HCT116 (cell line): ENCODE measurements at regions not wholly inside any gene's neighbourhood (a gene's known extent, or its start where the extent isn't known, plus 50 kb on each side); places are given as distances from the start of the nearest gene placed in this dataset.

Experiments used
- ATAC-seq: fragments of 200-7000 bp; cut with Tn5 transposase; 2 replicates; pipeline ENCODE4 v1.9.1; 2020; ENCODE audit warnings: mild to moderate bottlenecking, moderate library complexity
- BruUV-seq: library from RNA; stranded (reverse); fragments of 400-500 nt; replicated peaks from 2 replicates; lab custom pipeline; 2021; lab: Mats Ljungman, UMichigan
- CTCF ChIA-PET: fragments of 300-600 bp; sonication (Branson Sonifier 250); formaldehyde crosslinking; loops from one replicate; lab custom pipeline; 2021; ENCODE audit warnings: antibody characterized with exemption; lab: Charles Lee
- POLR2A ChIA-PET: fragments of 300-600, 350-600 bp; sonication (Branson Sonifier 250); formaldehyde crosslinking; loops from one replicate; lab custom pipeline; 2021; ENCODE audit warnings: antibody characterized with exemption; lab: Charles Lee
- RAD21 ChIA-PET, 2 experiments: fragments of 300-600 bp; sonication (Branson Sonifier 250); formaldehyde crosslinking; loops; one replicate each; lab custom pipeline; 2023; ENCODE audit warnings: low total read pairs in 2 of 2; ENCODE audit not compliant: uncharacterized antibody in 2 of 2, unreplicated experiment in 2 of 2, low non-redundant PET in 1 of 2; lab: Charles Lee
- DNase-seq: peaks from one replicate; pipeline ENCODE4 v3.0.0-alpha.2; 2010; ENCODE audit warnings: low read depth, low spot score
- H2AFZ ChIP-seq: fragments of 200-600 bp; shearing (Covaris generic), sonication (generic); 2 replicates; pipeline ENCODE4 v1.6.1; 2017; ENCODE audit warnings: low read depth, mixed run types, mixed read lengths, antibody characterized with exemption, low read length; ENCODE audit not compliant: poor library complexity, severe bottlenecking
- H3K27ac ChIP-seq: 2 replicates; pipeline ENCODE4 v1.5.1; 2012; ENCODE audit warnings: low read depth, low read length
- H3K27me3 ChIP-seq: fragments of 200-600 bp; sonication (generic); 2 replicates; pipeline ENCODE4 v1.6.1; 2016; ENCODE audit warnings: mixed run types, low read length, mixed read lengths; ENCODE audit not compliant: insufficient read depth
- H3K36me3 ChIP-seq, 2 experiments: fragments of 200-500 bp in 1 of 2; fragments of 200-600 bp in 1 of 2; sonication (Bioruptor generic) in 1 of 2; sonication (generic) in 1 of 2; 2 replicates each; pipeline versions ENCODE4 v1.5.1 to v1.6.1; 2014 to 2016; ENCODE audit warnings: low read length in 2 of 2, inconsistent platforms in 1 of 2, mixed read lengths in 1 of 2, mixed run types in 1 of 2; ENCODE audit not compliant: insufficient read depth in 2 of 2, control insufficient read depth in 1 of 2
- H3K4me1 ChIP-seq, 2 experiments: fragments of 200-600 bp in 1 of 2; sonication (generic) in 1 of 2; 2 replicates each; pipeline versions ENCODE4 v1.5.1 to v1.6.1; 2012 to 2017; ENCODE audit warnings: low read length in 2 of 2, inconsistent platforms in 1 of 2, mild to moderate bottlenecking in 1 of 2, mixed read lengths in 1 of 2, mixed run types in 1 of 2, moderate library complexity in 1 of 2; ENCODE audit not compliant: insufficient read depth in 2 of 2, control insufficient read depth in 1 of 2
- H3K4me2 ChIP-seq: fragments of 200-600 bp; sonication (generic); 2 replicates; pipeline ENCODE4 v1.6.1; 2017; ENCODE audit warnings: mixed run types, low read length, mixed read lengths
- H3K4me3 ChIP-seq, 2 experiments: fragments of 200-600 bp in 1 of 2; sonication (generic) in 1 of 2; replicated peaks in 1 of 2; 2 replicates each; pipeline ENCODE4 v1.5.1; 2011 to 2016; ENCODE audit warnings: low read length in 2 of 2, control low read depth in 1 of 2, low read depth in 1 of 2, mild to moderate bottlenecking in 1 of 2, mixed read lengths in 1 of 2, mixed run types in 1 of 2
- H3K79me2 ChIP-seq: fragments of 200-600 bp; sonication (generic); 2 replicates; pipeline ENCODE4 v1.6.1; 2017; ENCODE audit warnings: mild to moderate bottlenecking, mixed run types, low read length, moderate library complexity, mixed read lengths; ENCODE audit not compliant: insufficient read depth
- H3K9ac ChIP-seq: fragments of 200-600 bp; sonication (generic); 2 replicates; pipeline ENCODE4 v1.6.1; 2016; ENCODE audit warnings: low read length, mixed read lengths
- H3K9me2 ChIP-seq: fragments of 200-600 bp; sonication (generic), shearing (Covaris generic); 2 replicates; pipeline ENCODE4 v1.6.1; 2017; ENCODE audit warnings: mixed run types, mild to moderate bottlenecking, moderate library complexity; ENCODE audit not compliant: insufficient read depth
- H3K9me3 ChIP-seq, 2 experiments: fragments of 200-500 bp in 1 of 2; fragments of 200-600 bp in 1 of 2; sonication (Bioruptor generic) in 1 of 2; sonication (generic) in 1 of 2; 2 replicates each; pipeline ENCODE4 v1.6.1; 2014 to 2017; ENCODE audit warnings: low read length in 2 of 2, mixed read lengths in 2 of 2, inconsistent platforms in 1 of 2, low read depth in 1 of 2, mild to moderate bottlenecking in 1 of 2, mixed run types in 1 of 2, moderate library complexity in 1 of 2; ENCODE audit not compliant: control insufficient read depth in 1 of 2, insufficient read depth in 1 of 2
- H4K20me1 ChIP-seq: fragments of 200-600 bp; sonication (generic), shearing (Covaris generic); 2 replicates; pipeline ENCODE4 v1.6.1; 2017; ENCODE audit warnings: mixed run types, mild to moderate bottlenecking, moderate library complexity; ENCODE audit not compliant: insufficient read depth
- ATF3 ChIP-seq: IDR thresholded peaks from 2 replicates; pipeline ENCODE4 v1.6.1; 2012
- CEBPB ChIP-seq: IDR thresholded peaks from 2 replicates; pipeline ENCODE4 v1.6.1; 2012; ENCODE audit warnings: low read depth
- ELF1 ChIP-seq: IDR thresholded peaks from 2 replicates; pipeline ENCODE4 v1.6.1; 2012; ENCODE audit warnings: low read depth, borderline replicate concordance
- FOSL1 ChIP-seq: IDR thresholded peaks from 2 replicates; pipeline ENCODE4 v1.6.1; 2012; ENCODE audit warnings: low read depth
- POLR2A ChIP-seq: IDR thresholded peaks from 2 replicates; pipeline ENCODE4 v1.7.0; 2011; ENCODE audit warnings: borderline replicate concordance; ENCODE audit not compliant: insufficient read depth, insufficient read length; ENCODE audit errors: extremely low read depth
- POLR2AphosphoS5 ChIP-seq: IDR thresholded peaks from 2 replicates; pipeline ENCODE4 v1.6.1; 2011; ENCODE audit warnings: mild to moderate bottlenecking, low read depth, low read length, moderate library complexity
- RAD21 ChIP-seq: IDR thresholded peaks from 2 replicates; pipeline ENCODE4 v1.6.1; 2012; ENCODE audit warnings: low read depth, mild to moderate bottlenecking
- SP1 ChIP-seq: IDR thresholded peaks from 2 replicates; pipeline ENCODE4 v1.6.1; 2012; ENCODE audit warnings: low read depth
- SRF ChIP-seq: IDR thresholded peaks from 2 replicates; pipeline ENCODE4 v1.6.1; 2012; ENCODE audit warnings: low read depth
- TCF7L2 ChIP-seq: IDR thresholded peaks from 2 replicates; pipeline ENCODE4 v1.7.0; 2011; ENCODE audit warnings: borderline replicate concordance, inconsistent platforms; ENCODE audit not compliant: insufficient read depth, insufficient read length; ENCODE audit errors: extremely low read depth
- YY1 ChIP-seq: IDR thresholded peaks from 2 replicates; pipeline ENCODE4 v1.6.1; 2011; ENCODE audit warnings: low read length, low read depth, moderate library complexity, mild to moderate bottlenecking; ENCODE audit not compliant: insufficient replicate concordance; ENCODE audit errors: extremely low read depth
- ZBTB33 ChIP-seq: IDR thresholded peaks from 2 replicates; pipeline ENCODE4 v1.6.1; 2011; ENCODE audit warnings: mild to moderate bottlenecking, low read length, moderate library complexity; ENCODE audit not compliant: insufficient replicate concordance; ENCODE audit errors: extremely low read depth
- ZFX ChIP-seq: fragments of 450-650 bp; IDR thresholded peaks from 2 replicates; pipeline ENCODE4 v1.6.1; 2017
- intact Hi-C: fragments of 100-400 bp; cut with micrococcal nuclease; formaldehyde crosslinking; loops from 2 replicates; pipeline ENCODE4 v1.10.0; 2022

GRCh38 chr6:126198631-126199030 lies 141.3 kb upstream of the CENPW start:
- no peak overlapping the region for H3K4me3 ChIP-seq
- H3K27me3 ChIP-seq: no peaks in the 10 kb centered on the region
- H3K9me3 ChIP-seq: no peaks in the 10 kb centered on the region
- H3K27ac ChIP-seq: no peak overlapping the region
- ChIA-PET CTCF (no interaction called here), RAD21 (no interaction called here), POLR2A (no interaction called here)
- DNase-seq: no peak
- no peak overlapping the region for H3K9ac ChIP-seq
- intact Hi-C loops: no loop called here
- no peaks in the 10 kb centered on the region for H4K20me1 ChIP-seq
- no peak overlapping the region for H3K4me2 ChIP-seq
- no peaks in the 10 kb centered on the region for H3K36me3 ChIP-seq
- no TSS peak for BruUV-seq
- H3K9me2 ChIP-seq: no peaks in the 10 kb centered on the region
- ATAC-seq: no peak
- no peaks in the 10 kb centered on the region for H3K4me1 ChIP-seq
- H3K79me2 ChIP-seq: no peaks in the 10 kb centered on the region
- TF ChIP-seq ELF1 (no peak), RAD21 (no peak), TCF7L2 (no peak), ZFX (no peak), ZBTB33 (no peak), POLR2AphosphoS5 (no peak), POLR2A (no peak), CEBPB (no peak), SRF (no peak), ATF3 (no peak), FOSL1 (no peak), SP1 (no peak), YY1 (no peak)
- H2AFZ ChIP-seq: no peak overlapping the region
